Erythroblast (primary cell): ENCODE measurements at regions not wholly inside any gene's neighbourhood (a gene's known extent, or its start where the extent isn't known, plus 50 kb on each side); places are given as distances from the start of the nearest gene placed in this dataset.
"Not testable (repeated sequence)": the region's sequence is repeated elsewhere in the genome, so short reads cannot be mapped to it uniquely, and the experiment has no call there.

ENCODE experiments used
- GATA1 ChIP-seq: IDR thresholded peaks from 2 replicates; pipeline ENCODE4 v1.6.1; 2011; ENCODE audit warnings: low read depth, mild to moderate bottlenecking, control low read depth, low read length, moderate library complexity
- POLR2A ChIP-seq: IDR thresholded peaks from 2 replicates; pipeline ENCODE4 v1.6.1; 2011; ENCODE audit warnings: mild to moderate bottlenecking, low read length

GRCh38 chr6:19939926-19940325 is 102.8 kb downstream of the ID4 start:
- not testable (repeated sequence) for TF ChIP-seq POLR2A, GATA1
